ACHN (cell line): ENCODE measurements at regions not wholly inside any gene's neighbourhood (a gene's known extent, or its start where the extent isn't known, plus 50 kb on each side); places are given as distances from the start of the nearest gene placed in this dataset.

Experiments
- DNase-seq: peaks from one replicate; pipeline ENCODE4 v3.0.0-alpha.2; 2015
- in situ Hi-C: cut with HindIII; loops from 2 replicates; pipeline ENCODE4 v1.10.0; 2017; ENCODE audit warnings: low sequenced_read_pairs, low pct_ligation_motif_present, low pct_unique_long_range_greater_than_20kb

DNA sequence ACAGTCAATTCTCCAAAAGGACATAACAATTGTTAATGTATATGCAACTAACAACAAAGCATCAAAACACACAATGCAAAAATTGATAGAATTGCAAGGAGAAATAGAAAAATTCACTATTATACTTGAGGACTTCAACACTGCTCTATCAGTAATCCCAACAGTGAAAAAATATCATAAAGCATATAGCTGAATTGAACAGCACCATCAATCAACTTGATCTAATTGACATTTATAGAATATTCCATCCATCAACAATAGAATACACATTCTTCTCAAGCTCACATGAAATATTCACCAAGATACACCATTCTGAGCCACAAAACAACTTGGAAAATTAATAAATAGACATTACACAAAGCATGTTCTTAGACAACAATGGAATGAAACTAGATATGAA is 60.1 kb upstream of the ASXL3 start:
- in situ Hi-C loops, result no loop called here

DNA sequence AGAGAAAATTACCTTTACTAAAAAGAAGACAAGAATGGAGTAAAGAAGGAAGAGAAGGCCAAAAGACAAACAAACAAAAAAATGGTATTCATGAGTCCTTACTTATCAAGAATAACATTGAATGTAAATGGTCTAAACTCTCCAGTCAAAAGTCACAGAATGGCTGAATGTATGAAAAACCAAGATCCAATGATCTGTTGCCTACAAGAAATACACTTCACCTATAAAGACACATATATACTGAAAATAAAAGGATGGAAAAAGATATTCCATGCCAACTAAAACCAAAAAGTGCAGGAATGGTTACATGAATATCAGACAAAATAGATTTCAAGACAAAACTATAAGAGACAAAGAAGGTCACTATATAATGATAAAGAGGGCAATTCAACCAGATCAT is 65.0 kb upstream of the ASXL3 start:
- DNase-seq, result no peak

More for the DNA sequence above, 60.1 kb upstream of the ASXL3 start:
- DNase-seq, result no peak

DNA sequence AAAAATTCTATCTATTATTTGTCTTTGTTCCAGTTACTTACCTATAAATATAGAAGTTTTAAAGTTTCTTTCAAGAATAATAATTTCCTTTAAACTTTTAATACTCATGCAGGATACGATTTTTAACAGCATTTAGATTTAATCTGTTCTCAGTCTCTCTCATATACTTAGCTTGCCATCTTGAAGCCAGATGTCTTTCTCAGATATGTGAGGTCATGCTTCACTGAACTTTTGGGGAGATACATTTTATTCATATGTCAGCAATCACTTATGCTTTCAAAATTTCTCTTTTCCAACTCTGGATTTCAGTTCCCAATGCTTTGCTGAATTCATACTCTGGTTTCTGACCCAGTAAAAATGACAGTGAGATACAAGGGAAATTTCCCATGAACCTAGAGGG is 66.5 kb upstream of the CCDC178 start:
- in situ Hi-C loops, result no loop called here
- DNase-seq, result no peak

More for the DNA sequence above, 65.0 kb upstream of the ASXL3 start:
- in situ Hi-C loops, result no loop called here

GRCh38 chr18:33505798-33506197 is 65.3 kb upstream of the CCDC178 start:
- in situ Hi-C loops, result no loop called here
- DNase-seq, result no peak

- in situ Hi-C loops, result no loop called here
- DNase-seq, result no peak
Observed at GRCh38 chr18:33505297-33505696, 64.8 kb upstream of the CCDC178 start.

- in situ Hi-C loops, result no loop called here
- DNase-seq, result peak; percentile 37
Observed at GRCh38 chr18:33495278-33495677, 54.8 kb upstream of the CCDC178 start.
